ENCODE measurements at regions not wholly inside any gene's neighbourhood (a gene's known extent, or its start where the extent isn't known, plus 50 kb on each side); places are given as distances from the start of the nearest gene placed in this dataset.

DNA sequence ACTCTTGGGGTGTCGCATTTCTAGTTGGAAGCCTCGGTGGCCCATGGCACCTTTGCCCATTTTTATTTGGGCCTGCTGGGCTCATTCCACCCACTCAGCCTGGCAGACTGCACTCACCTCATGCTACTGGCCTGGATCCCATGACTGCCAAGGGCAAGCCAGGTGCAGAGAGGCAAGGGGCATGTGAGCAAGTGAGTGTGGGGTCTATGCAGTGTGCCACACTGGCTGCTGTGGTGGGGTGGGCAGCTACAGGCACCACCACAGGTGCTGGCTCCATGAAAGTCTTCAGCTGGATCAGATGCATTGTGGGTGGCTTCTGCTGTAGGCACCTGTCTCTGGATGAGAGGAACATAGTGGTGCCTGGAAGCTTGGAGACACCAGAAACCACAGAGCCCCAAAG, 220.8 kb downstream of the POLR1F start:
- DNase-seq (ENCODE audit: insufficient read length, low spot score): no peak
- no peak for FAIRE-seq
- TF ChIP-seq CTCF (IDR thresholded peaks at IDR 0.05; ENCODE audit: insufficient read depth, missing control alignments): no peak

DNA sequence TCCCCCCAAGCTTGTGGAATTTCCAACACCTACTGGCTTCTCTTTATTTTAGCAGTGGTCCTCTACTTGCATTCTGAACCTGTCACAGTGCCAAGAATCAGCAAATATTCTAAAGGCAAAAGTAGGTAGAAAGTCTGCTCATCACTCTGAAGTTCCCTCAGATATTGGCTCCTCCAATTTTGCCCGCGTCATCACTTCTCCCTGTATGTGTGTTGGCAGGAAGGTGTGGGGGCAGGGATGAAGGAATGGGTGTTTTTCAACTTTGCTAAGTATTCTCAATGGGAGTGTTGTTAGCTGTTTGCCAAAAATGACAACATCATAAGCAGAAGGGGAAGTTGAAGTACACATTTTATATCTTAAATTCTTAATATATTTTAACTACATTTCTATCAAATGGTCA, 226.2 kb downstream of the POLR1F start:
- TF ChIP-seq CTCF (IDR thresholded peaks at IDR 0.05; ENCODE audit: insufficient read depth, missing control alignments): no peak
- FAIRE-seq: no peak
- DNase-seq (ENCODE audit: insufficient read length, low spot score): no peak

- no peak for FAIRE-seq
- no peak for DNase-seq (ENCODE audit: insufficient read length, low spot score)
- TF ChIP-seq CTCF (IDR thresholded peaks at IDR 0.05; ENCODE audit: insufficient read depth, missing control alignments): no peak
These were observed 228.5 kb downstream of the POLR1F start for GRCh38 chr7:19480383-19480782.

- DNase-seq (ENCODE audit: insufficient read length, low spot score) (no peak), FAIRE-seq (no peak)
- no peak for TF ChIP-seq CTCF (IDR thresholded peaks at IDR 0.05; ENCODE audit: insufficient read depth, missing control alignments)
These were observed 238.8 kb downstream of the POLR1F start for GRCh38 chr7:19470031-19470430.

DNA sequence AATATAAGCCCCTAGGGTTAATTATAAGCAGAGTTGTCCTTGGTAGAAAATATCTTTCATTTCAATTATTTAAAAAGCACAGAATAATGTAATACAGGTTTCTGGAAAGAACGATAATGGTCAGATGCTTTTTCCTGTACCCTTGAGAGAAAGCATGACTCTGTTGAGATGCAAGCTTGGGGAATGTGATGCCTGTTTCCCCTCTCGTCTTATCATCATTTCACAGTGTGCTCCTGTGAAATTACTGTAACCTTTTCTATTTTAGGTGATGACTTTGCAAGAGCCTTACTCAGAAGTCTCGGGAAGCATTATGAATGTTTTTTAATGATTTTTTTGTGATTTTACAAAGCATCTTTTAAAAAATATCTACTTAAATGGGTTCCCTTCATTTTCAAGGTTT, 243.0 kb downstream of the POLR1F start:
- no peak for DNase-seq (ENCODE audit: insufficient read length, low spot score)
- no peak for TF ChIP-seq CTCF (IDR thresholded peaks at IDR 0.05; ENCODE audit: insufficient read depth, missing control alignments)
- no peak for FAIRE-seq

- TF ChIP-seq CTCF (IDR thresholded peaks at IDR 0.05; ENCODE audit: insufficient read depth, missing control alignments): no peak
- no peak for FAIRE-seq
- no peak for DNase-seq (ENCODE audit: insufficient read length, low spot score)
These were observed 244.1 kb downstream of the POLR1F start for GRCh38 chr7:19464751-19465150.

DNA sequence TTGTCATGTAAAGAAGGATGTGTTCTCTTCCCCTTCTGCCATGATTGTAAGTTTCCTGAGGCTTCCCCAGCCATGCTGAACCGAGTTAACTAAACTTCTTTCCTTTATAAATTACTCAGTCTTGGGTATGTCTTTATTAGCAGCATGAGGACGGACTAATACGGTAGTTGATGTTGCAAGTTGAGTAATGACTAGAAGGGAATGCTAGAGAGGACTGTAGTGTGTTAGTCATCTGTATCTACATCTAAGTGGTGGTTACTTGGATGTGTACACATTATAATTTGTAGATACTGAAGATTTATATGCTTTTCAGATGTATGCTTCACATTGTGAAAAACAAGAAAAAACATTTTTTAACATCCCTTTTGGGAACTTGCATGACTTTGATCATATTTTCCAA, 244.6 kb downstream of the POLR1F start:
- DNase-seq (ENCODE audit: insufficient read length, low spot score) (no peak), FAIRE-seq (no peak)
- TF ChIP-seq CTCF (IDR thresholded peaks at IDR 0.05; ENCODE audit: insufficient read depth, missing control alignments): no peak

Data from D721Med (cell line).